ENCODE measurements at regions not wholly inside any gene's neighbourhood (a gene's known extent, or its start where the extent isn't known, plus 50 kb on each side); places are given as distances from the start of the nearest gene placed in this dataset.

DNA sequence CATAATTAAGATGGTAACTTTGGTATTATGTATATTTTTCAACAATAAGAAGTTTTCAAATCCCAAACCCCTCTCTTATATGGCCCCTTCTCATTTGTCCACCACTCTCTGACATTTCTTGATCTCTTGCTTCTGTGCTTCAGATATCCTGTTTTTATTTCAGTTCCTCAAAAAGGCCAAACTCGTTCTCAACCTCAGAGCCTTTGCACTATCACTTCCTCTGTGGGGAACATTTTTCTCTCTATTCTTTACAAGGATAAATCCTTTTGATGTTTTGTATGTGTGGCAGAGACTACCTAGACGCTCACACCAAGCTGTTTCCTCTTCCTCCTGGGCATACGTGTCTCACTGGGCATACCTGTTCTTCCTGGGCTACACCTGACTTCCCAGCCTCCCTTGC is 54.2 kb upstream of the FRMD4A start:
- H3K4me3 Mint-ChIP-seq (ENCODE audit: unreplicated experiment), result no peak overlapping the region
- no peaks in the 10 kb centered on the region for H3K27me3 Mint-ChIP-seq (ENCODE audit: low read depth)

DNA sequence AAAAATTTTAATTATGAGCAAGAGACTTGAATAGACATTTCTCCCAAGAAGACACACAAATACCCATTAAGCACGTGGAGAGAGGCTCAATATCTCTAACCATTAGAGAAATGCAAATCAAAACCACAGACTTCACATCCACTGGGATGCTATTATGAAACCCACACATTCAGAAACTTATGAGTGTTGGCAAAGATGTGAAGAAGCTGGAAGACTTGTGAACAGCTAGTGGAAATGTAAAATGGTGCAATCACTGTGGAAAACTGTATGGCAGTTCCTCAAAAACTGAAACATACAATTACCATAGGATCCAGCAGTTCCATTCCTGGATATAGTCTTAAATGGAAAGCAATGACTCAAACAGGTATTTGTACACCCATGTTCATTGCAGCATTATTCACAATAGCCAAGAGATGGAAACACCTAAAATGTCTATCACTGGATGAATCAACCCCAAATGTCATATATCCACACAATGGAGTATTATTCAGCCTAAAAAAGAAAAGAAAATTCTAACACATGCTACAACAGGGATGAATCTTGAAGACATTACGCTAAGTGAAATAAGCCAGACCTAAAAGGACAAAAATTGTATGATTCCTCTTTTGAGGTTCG is 53.5 kb upstream of the FRMD4A start:
- DNase-seq (ENCODE audit: low spot score), result no peak
- Mint-ChIP-seq H3K36me3 (ENCODE audit: low read depth) (peaks cover 5% of the 10 kb centered on the region), H3K4me3 (ENCODE audit: unreplicated experiment) (no peak overlapping the region), H3K4me1 (ENCODE audit: low read depth) (peaks cover 58% of the 10 kb centered on the region), H3K9me3 (ENCODE audit: low read depth) (peaks cover 8% of the 10 kb centered on the region), H3K27me3 (ENCODE audit: low read depth) (no peaks in the 10 kb centered on the region), H3K27ac (ENCODE audit: unreplicated experiment) (peak overlapping the region; percentile 97)
- TF ChIP-seq CTCF (IDR thresholded peaks at IDR 0.05), result no peak

More for the DNA sequence above, 54.2 kb upstream of the FRMD4A start:
- Mint-ChIP-seq H3K27ac (ENCODE audit: unreplicated experiment) (no peak overlapping the region), H3K4me1 (ENCODE audit: low read depth) (peaks cover 57% of the 10 kb centered on the region), H3K9me3 (ENCODE audit: low read depth) (peaks cover 11% of the 10 kb centered on the region), H3K36me3 (ENCODE audit: low read depth) (peaks cover 8% of the 10 kb centered on the region)
- no peak for TF ChIP-seq CTCF (IDR thresholded peaks at IDR 0.05)
- DNase-seq (ENCODE audit: low spot score), result no peak

- H3K4me1 Mint-ChIP-seq (ENCODE audit: low read depth), result peaks cover 60% of the 10 kb centered on the region
- no peak for TF ChIP-seq CTCF (IDR thresholded peaks at IDR 0.05)
Observed at GRCh38 chr10:14383266-14383665, 52.5 kb upstream of the FRMD4A start.

DNA sequence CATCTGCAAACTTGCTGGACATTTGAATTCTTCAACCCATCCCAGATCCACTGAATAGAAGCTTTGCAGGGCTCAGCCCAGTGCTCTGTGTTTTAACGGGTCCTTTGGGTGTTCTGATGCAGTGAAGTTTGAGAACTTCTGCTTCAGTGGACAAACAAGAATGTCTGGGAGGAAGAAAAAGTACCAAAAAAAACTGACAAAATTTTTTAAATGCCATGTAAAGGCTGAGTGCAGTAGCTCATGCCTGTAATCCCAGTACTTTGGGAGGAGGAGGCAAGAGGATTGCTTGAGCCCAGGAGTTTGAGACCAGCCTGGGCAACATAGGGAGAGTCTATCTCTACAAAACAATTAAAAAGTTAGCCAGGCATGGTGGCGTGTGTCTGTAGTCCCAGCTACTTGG is 51.8 kb upstream of the FRMD4A start:
- H3K9me3 Mint-ChIP-seq (ENCODE audit: low read depth), result peaks cover 8% of the 10 kb centered on the region
- DNase-seq (ENCODE audit: low spot score), result no peak
- TF ChIP-seq CTCF (IDR thresholded peaks at IDR 0.05), result no peak
- peak overlapping the region; percentile 97 for H3K27ac Mint-ChIP-seq (ENCODE audit: unreplicated experiment)
- no peaks in the 10 kb centered on the region for H3K27me3 Mint-ChIP-seq (ENCODE audit: low read depth)
- H3K4me1 Mint-ChIP-seq (ENCODE audit: low read depth), result peaks cover 60% of the 10 kb centered on the region
- peaks cover 2% of the 10 kb centered on the region for H3K36me3 Mint-ChIP-seq (ENCODE audit: low read depth)
- no peak overlapping the region for H3K4me3 Mint-ChIP-seq (ENCODE audit: unreplicated experiment)

More at GRCh38 chr10:14383266-14383665, 52.5 kb upstream of the FRMD4A start:
- H3K9me3 Mint-ChIP-seq (ENCODE audit: low read depth), result peaks cover 8% of the 10 kb centered on the region
- H3K36me3 Mint-ChIP-seq (ENCODE audit: low read depth), result peaks cover 4% of the 10 kb centered on the region
- H3K4me3 Mint-ChIP-seq (ENCODE audit: unreplicated experiment), result no peak overlapping the region
- peak overlapping the region; percentile 97 for H3K27ac Mint-ChIP-seq (ENCODE audit: unreplicated experiment)
- no peak for DNase-seq (ENCODE audit: low spot score)
- no peaks in the 10 kb centered on the region for H3K27me3 Mint-ChIP-seq (ENCODE audit: low read depth)

- H3K4me3 Mint-ChIP-seq (ENCODE audit: unreplicated experiment), result no peak overlapping the region
- peaks cover 63% of the 10 kb centered on the region for H3K4me1 Mint-ChIP-seq (ENCODE audit: low read depth)
- DNase-seq (ENCODE audit: low spot score), result no peak
- no peak for TF ChIP-seq CTCF (IDR thresholded peaks at IDR 0.05)
- peak overlapping the region; percentile 97 for H3K27ac Mint-ChIP-seq (ENCODE audit: unreplicated experiment)
- no peaks in the 10 kb centered on the region for H3K27me3 Mint-ChIP-seq (ENCODE audit: low read depth)
- peaks cover 8% of the 10 kb centered on the region for H3K9me3 Mint-ChIP-seq (ENCODE audit: low read depth)
- peaks cover 2% of the 10 kb centered on the region for H3K36me3 Mint-ChIP-seq (ENCODE audit: low read depth)
Observed at GRCh38 chr10:14382022-14382421, 51.3 kb upstream of the FRMD4A start.

Data from chondrocyte (in vitro differentiated cells).